NCI-H2171 treated with DMSO at 0.1 percent for 48 hours (cell line): ENCODE measurements at regions not wholly inside any gene's neighbourhood (a gene's known extent, or its start where the extent isn't known, plus 50 kb on each side); places are given as distances from the start of the nearest gene placed in this dataset.
"Not testable (repeated sequence)": the region's sequence is repeated elsewhere in the genome, so short reads cannot be mapped to it uniquely, and the experiment has no call there.

ENCODE experiments used
- DNase-seq: peaks from one replicate; lab custom pipeline; 2025; lab: John Stamatoyannopoulos, UW

- DNase-seq = no peak
Observed at GRCh38 chr19:29154163-29154562, 58.8 kb downstream of the UQCRFS1 start.

- DNase-seq = no peak
Observed at GRCh38 chr19:29145756-29146155, 67.2 kb downstream of the UQCRFS1 start.

- DNase-seq = no peak
Observed at GRCh38 chr19:29143183-29143582, 69.8 kb downstream of the UQCRFS1 start.

GRCh38 chr19:29139227-29139626 is 73.7 kb downstream of the UQCRFS1 start:
- no peak for DNase-seq

- DNase-seq = not testable (repeated sequence)
Observed at GRCh38 chr19:29138206-29138605, 74.7 kb downstream of the UQCRFS1 start.

GRCh38 chr19:29131456-29131855 is 81.5 kb downstream of the UQCRFS1 start:
- no peak for DNase-seq

GRCh38 chr19:29129148-29129547 is 83.8 kb downstream of the UQCRFS1 start:
- DNase-seq = no peak

GRCh38 chr19:29128203-29128602 is 84.7 kb downstream of the UQCRFS1 start:
- no peak for DNase-seq

- DNase-seq = no peak
Observed at GRCh38 chr19:29122185-29122584, 90.8 kb downstream of the UQCRFS1 start.

- no peak for DNase-seq
Observed at GRCh38 chr19:29121684-29122083, 91.3 kb downstream of the UQCRFS1 start.

GRCh38 chr19:29120466-29120865 is 92.5 kb downstream of the UQCRFS1 start:
- DNase-seq = no peak

- no peak for DNase-seq
Observed at GRCh38 chr19:29119590-29119989, 93.4 kb downstream of the UQCRFS1 start.

- no peak for DNase-seq
Observed at GRCh38 chr19:29118389-29118788, 94.6 kb downstream of the UQCRFS1 start.

GRCh38 chr19:29117926-29118325 is 95.0 kb downstream of the UQCRFS1 start:
- DNase-seq = no peak

- no peak for DNase-seq
Observed at GRCh38 chr19:29115181-29115580, 97.8 kb downstream of the UQCRFS1 start.

- no peak for DNase-seq
Observed at GRCh38 chr19:29113838-29114237, 99.1 kb downstream of the UQCRFS1 start.

GRCh38 chr19:29111576-29111975 is 101.4 kb downstream of the UQCRFS1 start:
- no peak for DNase-seq

GRCh38 chr19:29107831-29108230 is 105.1 kb downstream of the UQCRFS1 start:
- DNase-seq = no peak

- DNase-seq = no peak
Observed at GRCh38 chr19:29106346-29106885, 106.5 kb downstream of the UQCRFS1 start.

- DNase-seq = no peak
Observed at GRCh38 chr19:29105629-29106292, 107.2 kb downstream of the UQCRFS1 start.

- no peak for DNase-seq
Observed at GRCh38 chr19:29104605-29105241, 108.2 kb downstream of the UQCRFS1 start.

- DNase-seq = no peak
Observed at GRCh38 chr19:29098863-29099481, 114.0 kb downstream of the UQCRFS1 start.

- no peak for DNase-seq
Observed at GRCh38 chr19:29098091-29098490, 114.9 kb downstream of the UQCRFS1 start.
